PC-3 (cell line): ENCODE measurements at regions not wholly inside any gene's neighbourhood (a gene's known extent, or its start where the extent isn't known, plus 50 kb on each side); places are given as distances from the start of the nearest gene placed in this dataset.

Experiments used
- CTCF ChIP-seq: fragments of 300-600 bp; sonication (generic); conservative IDR thresholded peaks from 2 replicates; pipeline ENCODE4 v1.5.1; 2017; ENCODE audit warnings: antibody characterized with exemption, low read depth, mild to moderate bottlenecking, low read length
- EZH2 ChIP-seq: fragments of 300-600 bp; sonication (generic); IDR thresholded peaks from one replicate; pipeline ENCODE4 v1.6.1; 2017; ENCODE audit warnings: antibody characterized with exemption, mild to moderate bottlenecking, low read length; ENCODE audit not compliant: unreplicated experiment

DNA sequence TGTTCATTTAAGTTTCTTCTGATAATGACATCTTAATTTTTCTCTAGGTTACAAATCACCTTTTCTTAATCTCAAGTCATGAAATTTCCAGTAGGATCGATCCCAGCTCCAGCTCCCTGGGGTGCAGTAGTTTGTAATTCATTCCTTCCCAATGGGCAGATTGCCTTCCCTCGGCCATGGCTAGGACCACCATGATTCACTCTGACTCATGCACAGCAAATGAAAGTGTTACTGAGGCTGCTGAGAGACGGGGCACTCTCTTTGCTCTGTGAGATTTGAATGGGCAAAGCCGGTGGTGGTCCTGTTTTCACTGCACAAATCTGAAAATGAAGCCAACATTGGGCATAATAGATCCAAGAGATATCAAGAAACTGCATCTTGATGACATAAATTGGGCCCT, 202.8 kb upstream of the IRS2 start:
- TF ChIP-seq CTCF (no peak), EZH2 (no peak)
